HG03565 (cell line): ENCODE measurements at regions not wholly inside any gene's neighbourhood (a gene's known extent, or its start where the extent isn't known, plus 50 kb on each side); places are given as distances from the start of the nearest gene placed in this dataset.

ENCODE experiments used
- ATAC-seq: cut with Tn5 transposase; IDR thresholded peaks from one replicate; pipeline ENCODE4 v1.9.1; 2021; ENCODE audit warnings: mild to moderate bottlenecking, moderate library complexity; ENCODE audit not compliant: unreplicated experiment

- ATAC-seq, result no peak
These were observed 308.5 kb downstream of the CENPC start for GRCh38 chr4:67236788-67237187.

DNA sequence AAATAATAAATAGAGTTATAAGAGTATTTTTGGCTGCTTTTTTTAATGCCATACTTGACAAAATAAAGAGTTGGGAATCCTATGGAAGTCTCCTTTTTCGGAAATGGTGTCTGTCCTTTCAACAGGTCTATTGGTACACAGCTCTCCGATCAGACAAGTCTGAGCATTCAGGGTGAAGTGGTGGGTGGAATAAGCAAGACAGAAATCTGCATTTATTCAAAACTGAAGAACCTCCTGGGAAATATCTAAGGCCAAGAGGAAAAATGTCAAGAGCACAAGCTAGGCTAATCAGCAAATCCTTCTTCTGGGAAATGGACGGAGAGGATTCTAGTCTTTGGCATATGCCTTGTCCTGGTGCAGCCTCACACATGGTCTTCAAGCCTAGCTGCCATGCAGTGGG is 309.0 kb downstream of the CENPC start:
- ATAC-seq, result no peak

DNA sequence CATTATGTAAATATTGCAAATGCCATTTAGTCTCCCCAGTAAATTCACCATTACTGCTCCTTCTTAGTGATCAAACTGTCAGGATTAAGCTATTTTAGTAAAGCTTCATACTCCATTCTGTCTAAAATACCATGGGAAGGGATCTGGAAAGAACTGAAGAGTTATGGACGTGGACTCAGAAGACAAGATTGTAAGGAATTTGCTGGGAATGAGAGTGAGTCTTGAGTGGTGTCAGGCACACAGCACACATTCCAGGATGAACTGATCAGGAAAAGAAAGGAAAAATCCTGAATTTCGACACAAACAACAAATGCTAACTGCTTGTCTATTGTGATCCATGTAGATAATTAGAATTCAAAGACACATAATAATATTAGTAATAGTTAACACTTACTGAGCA is 311.0 kb downstream of the CENPC start:
- ATAC-seq, result no peak

- no peak for ATAC-seq
These were observed 316.2 kb downstream of the CENPC start for GRCh38 chr4:67229148-67229547.

DNA sequence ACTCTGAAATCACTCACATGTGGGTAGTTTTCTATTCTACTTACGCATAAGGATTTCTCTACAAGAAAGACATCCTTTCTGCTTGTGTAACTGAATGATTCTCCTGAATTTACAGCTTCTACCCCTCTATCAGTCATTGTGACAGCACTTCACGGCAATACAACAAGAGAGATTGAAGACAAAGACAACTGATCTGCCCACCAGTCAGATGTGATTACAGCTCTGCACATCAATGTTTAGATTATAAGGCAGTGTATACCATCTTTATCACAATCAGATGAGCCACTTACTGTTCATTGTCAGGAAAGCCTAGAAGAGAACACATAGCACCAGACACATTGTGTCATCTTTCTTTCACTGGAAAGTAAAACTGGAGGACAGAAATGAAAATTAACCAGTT is 324.4 kb downstream of the CENPC start:
- ATAC-seq, result no peak

- no peak for ATAC-seq
These were observed 326.4 kb downstream of the CENPC start for GRCh38 chr4:67218883-67219282.

DNA sequence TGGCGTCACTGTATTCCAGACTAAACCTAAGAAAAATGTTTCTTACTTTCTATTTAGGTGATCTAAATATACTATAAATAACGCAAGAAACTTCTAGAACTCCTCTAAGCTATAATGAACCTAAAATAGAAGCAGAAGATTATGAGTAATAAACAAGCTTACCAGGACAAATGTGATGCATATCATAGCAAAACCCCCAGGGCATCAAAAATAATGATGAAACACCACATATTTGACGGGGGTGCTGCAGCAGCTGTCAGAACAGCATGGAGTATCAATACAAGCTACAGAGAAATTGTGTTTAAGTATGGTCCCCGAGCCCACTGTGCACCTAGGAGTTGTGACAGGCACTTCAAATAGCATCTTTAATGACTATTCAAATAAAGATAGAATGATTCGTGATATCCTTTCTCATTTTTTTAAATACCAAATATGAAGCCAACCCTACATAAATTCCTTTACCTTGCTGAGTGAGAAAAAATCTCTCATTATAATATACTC is 337.3 kb downstream of the CENPC start:
- no peak for ATAC-seq

GRCh38 chr4:67204441-67204840 is 340.9 kb downstream of the CENPC start:
- ATAC-seq, result no peak

- no peak for ATAC-seq
These were observed 344.0 kb downstream of the CENPC start for GRCh38 chr4:67201334-67201733.

DNA sequence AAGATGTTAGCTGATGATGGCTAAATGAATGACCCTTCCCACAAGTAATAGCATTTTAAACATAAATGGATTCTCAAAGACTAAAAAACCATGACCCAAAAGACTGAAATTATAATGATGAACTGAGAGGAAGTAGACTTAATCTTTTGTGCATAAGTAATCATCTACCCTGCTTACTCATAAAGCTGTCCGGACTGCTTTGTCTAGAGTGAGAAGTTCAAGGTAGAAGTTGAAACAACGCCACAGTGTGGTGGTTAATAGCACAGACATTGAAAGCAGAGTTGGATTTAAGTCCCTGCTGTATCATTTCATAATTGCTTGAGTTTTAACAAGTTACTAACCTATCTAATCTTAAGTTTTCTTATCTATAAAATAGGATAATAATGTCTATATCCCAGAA is 346.6 kb downstream of the CENPC start:
- no peak for ATAC-seq

GRCh38 chr4:67167849-67168248 is 377.5 kb downstream of the CENPC start:
- no peak for ATAC-seq

- ATAC-seq, result no peak
These were observed 382.6 kb downstream of the CENPC start for GRCh38 chr4:67162690-67163089.

DNA sequence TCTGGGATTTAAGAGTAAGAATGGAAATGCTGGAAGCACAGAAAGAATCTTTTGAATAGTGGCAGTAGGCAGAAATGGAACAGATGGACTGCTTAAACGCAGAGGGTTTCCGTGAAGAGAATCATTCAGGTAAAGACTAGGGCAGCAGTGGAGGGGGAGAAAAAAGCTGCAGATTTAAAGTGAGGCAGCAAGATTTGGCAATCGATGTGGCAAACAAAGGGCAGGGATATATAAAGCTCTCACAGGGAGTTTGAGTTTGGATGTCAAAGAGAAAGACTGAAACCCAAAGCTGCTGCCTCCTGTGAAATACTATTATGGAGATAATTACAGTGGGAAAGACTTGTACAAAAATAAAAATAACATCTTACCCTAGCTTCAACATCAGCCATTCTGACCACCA is 384.0 kb downstream of the CENPC start:
- no peak for ATAC-seq

DNA sequence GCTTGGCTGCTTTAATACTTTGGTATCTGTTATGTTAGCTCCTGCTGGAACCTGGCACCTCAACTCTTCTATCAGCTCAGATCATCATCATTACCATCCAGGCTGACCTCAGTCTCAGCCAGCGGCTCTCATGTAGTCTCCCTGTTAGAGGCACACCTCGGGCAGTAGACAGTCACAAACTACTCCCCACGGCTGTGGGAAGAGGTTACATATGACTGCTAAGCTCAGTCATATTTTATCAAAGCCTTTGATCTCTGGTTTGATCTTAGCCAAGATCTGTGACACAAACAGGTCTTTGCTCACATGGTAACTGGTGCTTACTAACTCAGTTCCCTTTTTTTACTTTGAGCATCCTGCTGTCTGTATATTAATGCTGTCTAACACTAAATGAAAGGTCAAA is 384.9 kb downstream of the CENPC start:
- no peak for ATAC-seq

- ATAC-seq, result no peak
These were observed 386.6 kb downstream of the CENPC start for GRCh38 chr4:67158666-67159065.

DNA sequence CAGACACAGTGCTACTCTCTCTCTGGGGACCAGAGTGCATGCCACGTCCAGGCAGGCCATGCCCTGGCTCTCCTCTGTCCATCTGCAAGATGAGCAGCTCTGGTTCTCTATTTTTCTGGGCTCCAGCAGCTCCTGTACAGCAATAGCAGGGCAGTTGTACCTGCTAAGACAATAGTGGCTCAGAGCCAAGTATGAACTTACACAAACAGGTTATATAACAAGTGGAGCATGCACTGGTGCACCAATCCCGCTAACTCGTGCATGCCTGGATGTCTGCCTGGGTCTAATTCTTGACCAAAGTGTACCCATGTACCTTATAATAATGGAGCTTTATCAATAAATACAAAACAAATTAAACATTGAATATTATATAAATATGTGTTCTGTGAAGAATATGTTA is 392.3 kb downstream of the CENPC start:
- ATAC-seq, result no peak

GRCh38 chr4:67151376-67152343 is 393.6 kb downstream of the CENPC start:
- no peak for ATAC-seq

- ATAC-seq, result no peak
These were observed 403.7 kb downstream of the CENPC start for GRCh38 chr4:67141586-67141985.

DNA sequence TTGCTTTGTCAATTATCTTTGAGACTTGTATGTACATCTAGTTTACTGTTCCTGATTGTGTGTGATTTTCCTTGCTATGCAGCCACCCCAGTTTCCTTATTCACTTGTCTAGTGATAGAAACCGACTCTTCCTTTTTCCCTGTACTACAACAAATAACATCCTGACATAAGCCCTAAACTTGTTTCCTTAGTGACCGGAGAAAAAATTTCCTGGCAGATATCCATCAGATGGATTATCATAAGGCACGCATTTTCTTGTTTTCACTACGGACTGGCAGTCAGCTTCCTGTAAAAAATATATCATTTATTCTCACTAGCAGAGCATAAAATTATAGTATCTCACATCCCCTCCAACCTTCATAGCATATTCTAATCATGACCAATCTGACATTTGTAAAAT is 410.7 kb downstream of the CENPC start:
- ATAC-seq, result no peak

DNA sequence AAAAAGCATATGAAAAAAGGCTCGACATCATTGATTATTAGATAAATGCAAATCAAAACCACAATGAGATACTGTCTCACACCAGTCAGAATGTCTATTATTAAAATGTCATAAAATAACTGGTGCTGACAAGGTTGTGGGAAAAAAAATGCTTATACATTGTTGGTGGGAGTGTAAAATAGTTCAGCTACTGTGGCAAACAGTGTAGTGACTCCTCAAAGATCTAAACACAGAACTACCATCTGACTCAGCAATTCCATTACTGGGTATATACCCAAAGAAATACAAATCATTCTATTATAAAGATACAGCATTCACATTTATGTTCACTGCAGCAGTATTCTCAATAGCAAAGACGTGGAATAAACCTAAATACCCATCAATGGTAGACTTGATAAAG is 412.1 kb downstream of the CENPC start:
- no peak for ATAC-seq

DNA sequence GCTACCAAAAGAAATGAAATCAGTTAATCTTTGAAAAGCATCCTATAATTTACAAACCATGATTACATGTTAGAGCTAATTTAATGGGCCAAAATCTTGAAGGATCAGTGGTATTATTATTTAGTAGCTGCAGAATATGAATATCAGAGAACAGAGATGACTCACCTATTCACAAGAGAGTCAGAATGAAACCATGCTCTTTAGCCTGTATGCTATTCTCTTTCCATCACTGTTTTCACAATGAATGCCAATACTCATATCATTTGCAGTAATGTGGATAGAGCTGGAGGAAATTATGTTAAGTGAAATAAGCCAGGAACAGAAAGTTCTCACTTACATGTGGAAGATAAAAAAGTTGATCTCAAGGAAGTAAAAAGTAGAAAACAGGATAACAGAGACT is 414.1 kb downstream of the CENPC start:
- ATAC-seq, result peak; percentile 99

- ATAC-seq, result no peak
These were observed 414.9 kb downstream of the CENPC start for GRCh38 chr4:67130411-67130810.

DNA sequence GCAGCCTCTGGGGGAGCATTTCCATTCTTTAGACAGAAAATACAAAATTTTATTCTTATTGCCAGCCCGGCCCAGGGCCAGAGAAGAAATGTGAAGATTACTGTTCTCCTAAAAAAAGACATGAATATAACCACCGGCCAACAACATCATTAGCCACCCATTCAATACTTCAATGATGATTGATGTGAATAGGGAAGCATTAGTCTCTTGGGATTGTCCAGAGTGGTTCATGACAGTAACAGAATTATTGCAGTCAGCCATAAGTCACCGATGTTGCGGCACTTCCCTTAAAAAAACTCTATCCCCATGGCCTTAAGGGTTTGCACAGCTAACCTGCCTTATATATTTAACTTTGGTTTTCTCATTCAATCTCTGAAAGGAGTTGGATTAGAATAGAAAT is 418.7 kb downstream of the CENPC start:
- no peak for ATAC-seq
